IPS DF 19.7 (cell line): ENCODE measurements at regions not wholly inside any gene's neighbourhood (a gene's known extent, or its start where the extent isn't known, plus 50 kb on each side); places are given as distances from the start of the nearest gene placed in this dataset.
"Not testable (repeated sequence)": the region's sequence is repeated elsewhere in the genome, so short reads cannot be mapped to it uniquely, and the experiment has no call there.

Source experiments
- DNase-seq: peaks from one replicate; pipeline ENCODE4 v3.0.0-alpha.2; 2013; ENCODE audit warnings: low read depth, low spot score

GRCh38 chr18:59038295-59039039 is 101.2 kb upstream of the SEC11C start:
- DNase-seq = no peak

- not testable (repeated sequence) for DNase-seq
These were observed 100.7 kb upstream of the SEC11C start for GRCh38 chr18:59039040-59039320.

- no peak for DNase-seq
These were observed 100.2 kb upstream of the SEC11C start for GRCh38 chr18:59039449-59039848.

GRCh38 chr18:59040770-59041148 is 98.9 kb upstream of the SEC11C start:
- no peak for DNase-seq

- no peak for DNase-seq
These were observed 98.4 kb upstream of the SEC11C start for GRCh38 chr18:59041296-59041695.

- DNase-seq = no peak
These were observed 97.6 kb upstream of the SEC11C start for GRCh38 chr18:59041819-59042815.

GRCh38 chr18:59044855-59045254 is 94.8 kb upstream of the SEC11C start:
- DNase-seq = no peak

- no peak for DNase-seq
These were observed 92.2 kb upstream of the SEC11C start for GRCh38 chr18:59047321-59048047.

GRCh38 chr18:59048048-59048363 is 91.7 kb upstream of the SEC11C start:
- no peak for DNase-seq

- DNase-seq = no peak
These were observed 91.3 kb upstream of the SEC11C start for GRCh38 chr18:59048378-59048777.

- no peak for DNase-seq
These were observed 89.7 kb upstream of the SEC11C start for GRCh38 chr18:59049721-59050660.

GRCh38 chr18:59050661-59051057 is 89.0 kb upstream of the SEC11C start:
- no peak for DNase-seq

GRCh38 chr18:59051470-59052165 is 88.1 kb upstream of the SEC11C start:
- no peak for DNase-seq

GRCh38 chr18:59052965-59053820 is 86.5 kb upstream of the SEC11C start:
- DNase-seq = no peak

- no peak for DNase-seq
These were observed 85.0 kb upstream of the SEC11C start for GRCh38 chr18:59054496-59055287.

GRCh38 chr18:59055345-59056032 is 84.2 kb upstream of the SEC11C start:
- DNase-seq = no peak

- no peak for DNase-seq
These were observed 82.8 kb upstream of the SEC11C start for GRCh38 chr18:59056706-59057492.

GRCh38 chr18:59057493-59057795 is 82.2 kb upstream of the SEC11C start:
- DNase-seq = no peak
